Neural progenitor cell (in vitro differentiated cells): ENCODE measurements at regions not wholly inside any gene's neighbourhood (a gene's known extent, or its start where the extent isn't known, plus 50 kb on each side); places are given as distances from the start of the nearest gene placed in this dataset.

Experiments used
- DNase-seq: peaks from one replicate; pipeline ENCODE4 v3.0.0-alpha.2; 2016; ENCODE audit warnings: low spot score
- H2AFZ ChIP-seq: fragments of 200-600 bp; sonication (generic); replicated peaks from 2 replicates; pipeline ENCODE4 v1.6.1; 2016; ENCODE audit warnings: antibody characterized with exemption
- H3F3A ChIP-seq: fragments of 200-600 bp; sonication (generic); 2 replicates; pipeline ENCODE4 v1.6.1; 2016; ENCODE audit warnings: antibody characterized with exemption, low read depth
- H3K27ac ChIP-seq: fragments of 200-600 bp; sonication (generic); 2 replicates; pipeline ENCODE4 v1.5.1; 2016; ENCODE audit warnings: mild to moderate bottlenecking
- H3K27me3 ChIP-seq: fragments of 200-600 bp; sonication (generic); 2 replicates; pipeline ENCODE4 v1.6.1; 2016; ENCODE audit warnings: mild to moderate bottlenecking, moderate library complexity
- H3K36me3 ChIP-seq: fragments of 200-600 bp; sonication (generic); 2 replicates; pipeline ENCODE4 v1.5.1; 2016
- H3K4me1 ChIP-seq: fragments of 200-600 bp; sonication (generic); 2 replicates; pipeline ENCODE4 v1.6.1; 2016; ENCODE audit warnings: mixed run types
- H3K4me2 ChIP-seq: fragments of 200-600 bp; sonication (generic); 2 replicates; pipeline ENCODE4 v1.6.1; 2016
- H3K4me3 ChIP-seq: fragments of 200-600 bp; sonication (generic); 2 replicates; pipeline ENCODE4 v1.5.1; 2016
- H3K79me2 ChIP-seq: fragments of 200-600 bp; sonication (generic); 2 replicates; pipeline ENCODE4 v1.6.1; 2016; ENCODE audit warnings: low read depth
- H3K9ac ChIP-seq: fragments of 200-600 bp; sonication (generic); 2 replicates; pipeline ENCODE4 v1.6.1; 2016
- H3K9me3 ChIP-seq: fragments of 200-600 bp; sonication (generic); 2 replicates; pipeline ENCODE4 v1.5.1; 2016; ENCODE audit warnings: low read depth
- H4K20me1 ChIP-seq: fragments of 200-600 bp; sonication (generic); 2 replicates; pipeline ENCODE4 v1.6.1; 2016; ENCODE audit warnings: low read depth
- H3K27ac Mint-ChIP-seq: 3 replicates; pipeline ENCODE4 v1.8.0; 2021; ENCODE audit warnings: mixed read lengths
- H3K27me3 Mint-ChIP-seq: 2 replicates; pipeline ENCODE4 v1.8.0; 2022; ENCODE audit warnings: low read depth, mild to moderate bottlenecking, inconsistent platforms, moderate library complexity, mixed read lengths; ENCODE audit not compliant: insufficient read depth
- H3K36me3 Mint-ChIP-seq: 3 replicates; pipeline ENCODE4 v1.8.0; 2021; ENCODE audit warnings: mixed read lengths
- H3K4me1 Mint-ChIP-seq: 3 replicates; pipeline ENCODE4 v1.8.0; 2021; ENCODE audit warnings: mixed read lengths
- H3K4me3 Mint-ChIP-seq: 3 replicates; pipeline ENCODE4 v1.8.0; 2021; ENCODE audit warnings: mild to moderate bottlenecking, moderate library complexity, mixed read lengths
- H3K9me3 Mint-ChIP-seq: 3 replicates; pipeline ENCODE4 v1.8.0; 2020; ENCODE audit warnings: mixed read lengths
- CTCF ChIP-seq: fragments of 200-600 bp; sonication (generic); IDR thresholded peaks from 2 replicates; pipeline ENCODE4 v1.5.1; 2017; ENCODE audit warnings: antibody characterized with exemption, mild to moderate bottlenecking
- EZH2 ChIP-seq: fragments of 200-600 bp; sonication (generic); IDR thresholded peaks from 2 replicates; pipeline ENCODE4 v1.6.1; 2017; ENCODE audit warnings: antibody characterized with exemption, mild to moderate bottlenecking, moderate library complexity
- EZH2phosphoT487 ChIP-seq: fragments of 200-600 bp; sonication (generic); IDR thresholded peaks from 2 replicates; pipeline ENCODE4 v1.6.1; 2017; ENCODE audit warnings: antibody characterized with exemption

- H3K79me2 ChIP-seq, result no peaks in the 10 kb centered on the region
- no peaks in the 10 kb centered on the region for H3K36me3 Mint-ChIP-seq
- no peak overlapping the region for H3K27ac Mint-ChIP-seq
- H3K4me3 ChIP-seq, result no peak overlapping the region
- H3K4me1 ChIP-seq, result no peaks in the 10 kb centered on the region
- H3K27me3 ChIP-seq, result no peaks in the 10 kb centered on the region
- no peaks in the 10 kb centered on the region for H4K20me1 ChIP-seq
- TF ChIP-seq EZH2phosphoT487, result no peak
- TF ChIP-seq CTCF, result no peak
- no peak for TF ChIP-seq EZH2
- H3K4me1 Mint-ChIP-seq, result peaks cover 20% of the 10 kb centered on the region
- H3K27ac ChIP-seq, result no peak overlapping the region
- no peak overlapping the region for H3K4me2 ChIP-seq
- no peak overlapping the region for H3K4me3 Mint-ChIP-seq
- H3K36me3 ChIP-seq, result no peaks in the 10 kb centered on the region
- no peaks in the 10 kb centered on the region for H3K9me3 ChIP-seq
- H3K9ac ChIP-seq, result no peak overlapping the region
- no peaks in the 10 kb centered on the region for H3K9me3 Mint-ChIP-seq
- H3K27me3 Mint-ChIP-seq, result peaks cover 7% of the 10 kb centered on the region
- no peaks in the 10 kb centered on the region for H3F3A ChIP-seq
- DNase-seq, result no peak
- H2AFZ ChIP-seq, result no peak overlapping the region
Observed at GRCh38 chr20:57907131-57908000, 197.6 kb upstream of the PMEPA1 start.

- Histone ChIP-seq H2AFZ (no peak overlapping the region), H3K9me3 (no peaks in the 10 kb centered on the region), H3K79me2 (no peaks in the 10 kb centered on the region), H3K4me2 (no peak overlapping the region), H3K4me1 (no peaks in the 10 kb centered on the region), H3K4me3 (no peak overlapping the region), H4K20me1 (no peaks in the 10 kb centered on the region), H3K27ac (no peak overlapping the region), H3K36me3 (no peaks in the 10 kb centered on the region), H3K27me3 (no peaks in the 10 kb centered on the region), H3K9ac (no peak overlapping the region), H3F3A (no peaks in the 10 kb centered on the region)
- peaks cover 3% of the 10 kb centered on the region for H3K27me3 Mint-ChIP-seq
- no peaks in the 10 kb centered on the region for H3K36me3 Mint-ChIP-seq
- no peak overlapping the region for H3K27ac Mint-ChIP-seq
- H3K4me3 Mint-ChIP-seq, result no peak overlapping the region
- no peak for TF ChIP-seq EZH2phosphoT487
- TF ChIP-seq CTCF, result no peak
- no peak for TF ChIP-seq EZH2
- no peaks in the 10 kb centered on the region for H3K9me3 Mint-ChIP-seq
- peaks cover 23% of the 10 kb centered on the region for H3K4me1 Mint-ChIP-seq
- no peak for DNase-seq
Observed at GRCh38 chr20:57905448-57905847, 195.6 kb upstream of the PMEPA1 start.

GRCh38 chr20:57904314-57905105 lies 194.7 kb upstream of the PMEPA1 start:
- no peak overlapping the region for H3K9ac ChIP-seq
- no peaks in the 10 kb centered on the region for H3F3A ChIP-seq
- no peaks in the 10 kb centered on the region for H3K36me3 ChIP-seq
- no peaks in the 10 kb centered on the region for H3K9me3 ChIP-seq
- no peak overlapping the region for H2AFZ ChIP-seq
- H3K4me3 ChIP-seq, result no peak overlapping the region
- no peaks in the 10 kb centered on the region for H3K79me2 ChIP-seq
- Mint-ChIP-seq H3K4me1 (peaks cover 25% of the 10 kb centered on the region), H3K27ac (no peak overlapping the region), H3K4me3 (no peak overlapping the region), H3K9me3 (no peaks in the 10 kb centered on the region), H3K27me3 (peaks cover 5% of the 10 kb centered on the region), H3K36me3 (no peaks in the 10 kb centered on the region)
- no peak for DNase-seq
- no peaks in the 10 kb centered on the region for H4K20me1 ChIP-seq
- TF ChIP-seq EZH2phosphoT487 (no peak), EZH2 (no peak), CTCF (no peak)
- peaks cover under 1% of the 10 kb centered on the region for H3K4me1 ChIP-seq
- no peaks in the 10 kb centered on the region for H3K27me3 ChIP-seq
- H3K27ac ChIP-seq, result no peak overlapping the region
- H3K4me2 ChIP-seq, result no peak overlapping the region
